ENCODE measurements at regions not wholly inside any gene's neighbourhood (a gene's known extent, or its start where the extent isn't known, plus 50 kb on each side); places are given as distances from the start of the nearest gene placed in this dataset.

- Histone ChIP-seq H3K27ac (no peak overlapping the region), H3K27me3 (no peaks in the 10 kb centered on the region), H3K4me3 (no peak overlapping the region), H3K36me3 (no peaks in the 10 kb centered on the region), H3K4me1 (no peaks in the 10 kb centered on the region), H3K9me3 (no peaks in the 10 kb centered on the region)
- TF ChIP-seq POLR2A (IDR thresholded peaks at IDR 0.05): no peak
- TF ChIP-seq CTCF (IDR thresholded peaks at IDR 0.05): no peak
- peak in 1 of 3 donors; percentile 1 for DNase-seq
These were observed 250.4 kb upstream of the TCERG1L start for GRCh38 chr10:131561897-131562296.

DNA sequence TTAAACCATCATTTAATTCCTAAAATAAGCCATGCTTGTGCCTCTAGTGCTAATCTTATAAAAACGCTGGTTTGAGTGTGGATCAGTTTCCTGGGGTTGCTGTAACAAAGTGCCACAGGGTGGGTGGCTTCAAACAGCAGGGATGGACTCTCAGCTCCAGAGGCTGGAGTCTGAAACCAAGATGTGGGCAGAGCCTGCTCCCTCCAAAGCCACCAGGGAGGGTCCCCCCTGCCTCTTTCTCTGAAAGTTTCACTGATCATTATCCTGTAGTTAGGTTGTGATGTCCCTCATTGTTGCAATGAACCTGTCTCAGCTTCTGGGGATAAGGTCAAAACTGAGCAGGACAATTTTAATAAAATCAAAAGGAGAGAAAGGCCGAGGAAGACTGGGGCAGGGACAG, 251.9 kb upstream of the TCERG1L start:
- TF ChIP-seq CTCF (IDR thresholded peaks at IDR 0.05) (no peak), POLR2A (IDR thresholded peaks at IDR 0.05) (no peak)
- Histone ChIP-seq H3K4me1 (no peaks in the 10 kb centered on the region), H3K27me3 (no peaks in the 10 kb centered on the region), H3K36me3 (no peaks in the 10 kb centered on the region), H3K27ac (no peak overlapping the region), H3K4me3 (no peak overlapping the region), H3K9me3 (no peaks in the 10 kb centered on the region)
- DNase-seq: peak in 1 of 3 donors; percentile 8

DNA sequence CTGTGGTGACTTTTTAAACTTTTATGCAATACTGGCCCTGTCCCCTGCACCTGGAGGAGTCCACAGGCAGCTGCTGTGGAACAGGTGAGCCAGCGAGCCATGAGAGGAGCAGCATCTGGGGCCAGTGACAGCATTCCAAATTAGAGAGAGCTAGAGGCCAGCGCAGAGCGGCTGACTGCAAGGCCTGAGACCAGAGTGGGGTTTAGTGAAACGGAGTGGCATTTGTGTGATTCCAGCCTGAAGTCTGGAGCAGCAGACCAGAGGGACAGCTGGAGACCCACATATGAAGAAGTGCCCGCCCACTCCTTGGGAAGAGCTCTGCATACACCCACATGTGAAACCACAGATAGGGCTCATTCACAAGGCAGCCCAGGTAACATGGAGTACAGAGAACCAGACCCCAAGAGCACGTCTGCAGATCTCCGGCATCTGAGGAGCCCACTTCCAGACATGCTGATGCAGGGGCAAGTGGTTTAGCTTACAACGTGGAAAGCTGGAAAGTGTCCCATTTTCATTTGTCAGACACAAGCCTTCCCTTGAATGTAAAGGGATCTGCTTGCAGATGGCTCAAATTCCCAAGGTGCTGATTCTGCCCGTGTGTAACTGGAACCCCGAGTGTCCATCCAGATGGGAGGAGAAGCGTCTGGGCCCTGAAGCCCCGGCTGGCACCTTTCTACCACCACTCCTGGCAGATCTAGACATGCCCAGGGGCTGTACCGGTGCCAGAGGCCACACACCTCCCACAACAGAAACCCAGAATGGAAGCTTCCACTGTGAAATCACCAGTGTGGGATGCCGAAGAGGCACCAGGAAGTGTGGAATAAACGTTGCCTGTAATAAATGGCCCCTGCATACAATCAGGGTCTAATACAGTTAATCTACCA, 256.0 kb upstream of the TCERG1L start:
- DNase-seq: no peak
- Histone ChIP-seq H3K36me3 (no peaks in the 10 kb centered on the region), H3K4me3 (no peak overlapping the region), H3K9me3 (no peaks in the 10 kb centered on the region), H3K4me1 (no peaks in the 10 kb centered on the region), H3K27ac (no peak overlapping the region), H3K27me3 (no peaks in the 10 kb centered on the region)
- TF ChIP-seq POLR2A (IDR thresholded peaks at IDR 0.05) (no peak), CTCF (IDR thresholded peaks at IDR 0.05) (no peak)

DNA sequence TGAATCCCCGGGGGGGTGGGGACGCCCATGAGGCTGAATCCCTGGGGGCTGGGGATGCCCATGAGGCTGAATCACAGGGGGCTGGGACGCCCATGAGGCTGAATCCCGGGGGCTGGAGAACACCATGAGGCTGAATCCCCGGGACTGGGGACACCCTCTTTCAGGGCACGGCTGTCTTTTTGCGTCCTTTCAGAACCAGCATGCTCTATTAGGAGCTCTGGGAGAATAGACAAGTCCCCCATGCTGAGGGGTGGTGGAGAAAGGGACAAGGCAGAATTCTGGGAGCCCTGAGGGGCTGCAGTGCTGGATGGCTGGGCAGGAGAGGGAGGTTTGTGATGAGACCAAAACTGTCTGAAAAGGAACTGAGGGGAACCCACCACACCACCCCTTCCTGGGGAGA, 257.3 kb upstream of the TCERG1L start:
- H3K4me1 ChIP-seq: no peaks in the 10 kb centered on the region
- H3K27me3 ChIP-seq: no peaks in the 10 kb centered on the region
- peak in 1 of 3 donors; percentile 17 for DNase-seq
- no peak overlapping the region for H3K4me3 ChIP-seq
- H3K36me3 ChIP-seq: no peaks in the 10 kb centered on the region
- H3K27ac ChIP-seq: no peak overlapping the region
- no peaks in the 10 kb centered on the region for H3K9me3 ChIP-seq
- no peak for TF ChIP-seq POLR2A (IDR thresholded peaks at IDR 0.05)
- TF ChIP-seq CTCF (IDR thresholded peaks at IDR 0.05): no peak

DNA sequence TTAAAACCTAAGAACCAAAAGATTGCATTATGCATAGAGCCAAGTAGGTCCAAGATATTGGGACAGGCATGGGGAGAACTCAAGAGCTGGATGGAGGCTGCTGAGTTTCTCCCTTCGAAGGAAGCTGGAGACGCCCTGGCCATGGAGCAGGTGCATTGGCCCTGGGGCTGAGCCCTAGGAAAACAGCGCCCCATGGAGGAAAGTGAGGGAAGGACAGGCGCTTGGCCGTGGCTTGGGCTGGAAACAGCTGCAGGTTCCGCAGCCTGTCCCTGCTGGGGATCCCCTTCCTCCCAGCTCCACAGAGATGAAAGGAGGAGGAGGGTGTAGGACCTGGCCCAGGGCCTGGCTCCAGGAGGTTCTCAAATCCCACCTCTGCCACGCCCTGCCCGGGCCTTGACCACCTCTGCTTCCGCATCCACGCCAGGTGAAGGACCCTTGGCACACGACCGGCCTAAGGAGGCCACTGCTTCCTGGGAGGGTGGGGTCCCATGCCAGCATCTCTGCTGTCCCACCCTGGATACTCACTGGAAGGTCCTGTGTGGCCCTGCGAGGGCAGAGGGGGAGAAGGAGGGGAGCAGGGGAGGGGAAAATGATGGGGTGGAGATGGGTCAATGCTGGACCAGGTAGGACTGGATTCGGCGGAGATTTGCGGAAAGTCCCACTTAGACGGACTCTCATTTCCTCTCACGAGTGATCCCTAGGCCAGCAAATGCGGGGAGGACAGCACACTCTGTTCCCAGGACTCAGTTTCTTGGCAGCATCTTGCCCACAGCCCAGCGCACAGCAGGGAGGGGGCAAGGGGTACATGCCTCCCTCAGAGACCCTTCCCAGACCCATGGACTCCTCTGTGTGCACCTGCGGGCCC, 258.6 kb upstream of the TCERG1L start:
- DNase-seq: peak in 1 of 3 donors; percentile 28
- no peaks in the 10 kb centered on the region for H3K4me1 ChIP-seq
- no peaks in the 10 kb centered on the region for H3K27me3 ChIP-seq
- no peak overlapping the region for H3K4me3 ChIP-seq
- no peaks in the 10 kb centered on the region for H3K9me3 ChIP-seq
- TF ChIP-seq POLR2A (IDR thresholded peaks at IDR 0.05): no peak
- no peak for TF ChIP-seq CTCF (IDR thresholded peaks at IDR 0.05)
- no peaks in the 10 kb centered on the region for H3K36me3 ChIP-seq
- H3K27ac ChIP-seq: no peak overlapping the region

All from Peyer's patch (tissue), 4 donors.